ENCODE measurements at regions not wholly inside any gene's neighbourhood (a gene's known extent, or its start where the extent isn't known, plus 50 kb on each side); places are given as distances from the start of the nearest gene placed in this dataset.

- POLR2A ChIA-PET (ENCODE audit: partially characterized antibody), result no interaction called here
- no peak for DNase-seq
- H3K27ac ChIP-seq (ENCODE audit: low read depth, low read length), result no peak overlapping the region
- no peaks in the 10 kb centered on the region for H3K27me3 ChIP-seq (ENCODE audit: insufficient read depth, low read length)
- peaks cover 0 to 11% (median 5%) of the 10 kb centered on the region in 8 donors for H3K9me3 Mint-ChIP-seq
- H3K4me1 ChIP-seq (ENCODE audit: insufficient read depth, low read length), result no peaks in the 10 kb centered on the region
- no peak overlapping the region for H3K4me3 Mint-ChIP-seq
- no peaks in the 10 kb centered on the region for H3K36me3 ChIP-seq (ENCODE audit: insufficient read depth, low read length)
- CTCF ChIA-PET (ENCODE audit: partially characterized antibody), result no interaction called here
- H3K27me3 Mint-ChIP-seq, result no peaks in the 10 kb centered on the region
- H3K4me3 ChIP-seq (ENCODE audit: low read length in 2 of 2), result no peak overlapping the region
- no peaks in the 10 kb centered on the region for H3K36me3 Mint-ChIP-seq
- H3K4me1 Mint-ChIP-seq, result no peaks in the 10 kb centered on the region
- H3K9me3 ChIP-seq (ENCODE audit: control insufficient read depth in 1 of 2, low read length in 2 of 2), result no peaks in the 10 kb centered on the region
- no peak overlapping the region for H3K27ac Mint-ChIP-seq
- intact Hi-C loops (cut with micrococcal nuclease), result no loop called here
These were observed 115.8 kb upstream of the FBXL7 start for GRCh38 chr5:15384176-15384575.

- no peaks in the 10 kb centered on the region for H3K4me1 Mint-ChIP-seq
- H3K27me3 ChIP-seq (ENCODE audit: insufficient read depth, low read length), result no peaks in the 10 kb centered on the region
- POLR2A ChIA-PET (ENCODE audit: partially characterized antibody), result no interaction called here
These were observed 116.5 kb upstream of the FBXL7 start for GRCh38 chr5:15383469-15383868.

GRCh38 chr5:15383021-15383420, 117.0 kb upstream of the FBXL7 start:
- Mint-ChIP-seq H3K9me3 (peaks cover 0 to 9% (median 6%) of the 10 kb centered on the region in 8 donors), H3K4me1 (no peaks in the 10 kb centered on the region), H3K27ac (no peak overlapping the region), H3K4me3 (no peak overlapping the region), H3K36me3 (no peaks in the 10 kb centered on the region), H3K27me3 (no peaks in the 10 kb centered on the region)
- Histone ChIP-seq H3K4me3 (ENCODE audit: low read length in 2 of 2) (no peak overlapping the region), H3K27ac (ENCODE audit: low read depth, low read length) (no peak overlapping the region), H3K27me3 (ENCODE audit: insufficient read depth, low read length) (no peaks in the 10 kb centered on the region), H3K9me3 (ENCODE audit: control insufficient read depth in 1 of 2, low read length in 2 of 2) (no peaks in the 10 kb centered on the region), H3K4me1 (ENCODE audit: insufficient read depth, low read length) (no peaks in the 10 kb centered on the region), H3K36me3 (ENCODE audit: insufficient read depth, low read length) (no peaks in the 10 kb centered on the region)
- ChIA-PET CTCF (ENCODE audit: partially characterized antibody) (no interaction called here), POLR2A (ENCODE audit: partially characterized antibody) (no interaction called here)
- intact Hi-C loops (cut with micrococcal nuclease), result no loop called here
- no peak for DNase-seq

More at GRCh38 chr5:15383469-15383868, 116.5 kb upstream of the FBXL7 start:
- intact Hi-C loops (cut with micrococcal nuclease), result no loop called here
- Mint-ChIP-seq H3K27ac (no peak overlapping the region), H3K9me3 (peaks cover 0 to 9% (median 6%) of the 10 kb centered on the region in 8 donors), H3K27me3 (no peaks in the 10 kb centered on the region), H3K36me3 (no peaks in the 10 kb centered on the region), H3K4me3 (no peak overlapping the region)
- no peak overlapping the region for H3K27ac ChIP-seq (ENCODE audit: low read depth, low read length)
- CTCF ChIA-PET (ENCODE audit: partially characterized antibody), result no interaction called here
- DNase-seq, result no peak
- no peak overlapping the region for H3K4me3 ChIP-seq (ENCODE audit: low read length in 2 of 2)
- H3K9me3 ChIP-seq (ENCODE audit: control insufficient read depth in 1 of 2, low read length in 2 of 2), result no peaks in the 10 kb centered on the region
- no peaks in the 10 kb centered on the region for H3K4me1 ChIP-seq (ENCODE audit: insufficient read depth, low read length)
- no peaks in the 10 kb centered on the region for H3K36me3 ChIP-seq (ENCODE audit: insufficient read depth, low read length)

DNA sequence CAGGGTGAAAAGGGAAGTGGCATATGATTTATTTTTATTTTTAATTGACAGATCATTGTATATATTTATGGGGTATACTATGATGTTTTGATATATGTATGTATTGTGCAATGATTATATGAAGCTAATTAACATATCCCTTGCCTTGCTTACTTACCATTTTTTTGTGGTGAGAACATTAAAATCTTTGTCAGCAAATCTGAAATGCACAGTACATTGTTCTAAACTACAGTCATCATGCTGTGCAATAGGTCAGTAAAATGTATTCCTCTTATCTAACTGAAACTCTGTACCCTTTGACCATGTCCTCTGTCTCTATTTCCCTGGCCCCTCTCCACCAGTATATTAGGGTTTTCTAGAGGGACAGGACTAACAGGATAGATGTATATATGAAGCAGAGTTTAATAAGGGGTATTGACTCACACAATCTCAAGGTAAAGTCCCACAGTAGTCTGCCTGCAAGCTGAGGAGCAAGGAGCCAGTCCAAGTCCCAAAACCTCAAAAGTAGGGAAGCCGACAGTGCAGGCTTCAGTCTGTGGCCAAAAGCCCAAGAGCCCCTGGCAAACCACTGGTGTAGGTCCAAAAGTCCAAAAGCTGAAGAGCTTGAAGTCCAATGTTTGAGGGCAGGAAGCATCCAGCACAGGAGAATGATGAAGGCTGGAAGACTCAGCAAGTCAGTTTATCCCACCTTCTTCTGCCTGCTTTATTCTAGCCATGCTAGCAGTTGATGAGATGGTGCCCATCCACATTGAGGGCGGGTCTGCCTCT, 122.2 kb upstream of the FBXL7 start:
- POLR2A ChIA-PET (ENCODE audit: partially characterized antibody), result no interaction called here
- peaks cover 0 to 13% (median 4%) of the 10 kb centered on the region in 8 donors for H3K9me3 Mint-ChIP-seq
- CTCF ChIA-PET (ENCODE audit: partially characterized antibody), result no interaction called here
- Histone ChIP-seq H3K4me3 (ENCODE audit: low read length in 2 of 2) (no peak overlapping the region), H3K27me3 (ENCODE audit: insufficient read depth, low read length) (no peaks in the 10 kb centered on the region), H3K27ac (ENCODE audit: low read depth, low read length) (no peak overlapping the region), H3K4me1 (ENCODE audit: insufficient read depth, low read length) (no peaks in the 10 kb centered on the region), H3K9me3 (ENCODE audit: control insufficient read depth in 1 of 2, low read length in 2 of 2) (no peaks in the 10 kb centered on the region), H3K36me3 (ENCODE audit: insufficient read depth, low read length) (no peaks in the 10 kb centered on the region)
- H3K36me3 Mint-ChIP-seq, result no peaks in the 10 kb centered on the region
- intact Hi-C loops (cut with micrococcal nuclease), result no loop called here
- H3K4me3 Mint-ChIP-seq, result no peak overlapping the region
- no peak for DNase-seq
- H3K27me3 Mint-ChIP-seq, result no peaks in the 10 kb centered on the region
- no peaks in the 10 kb centered on the region for H3K4me1 Mint-ChIP-seq
- no peak overlapping the region for H3K27ac Mint-ChIP-seq

- Histone ChIP-seq H3K36me3 (ENCODE audit: insufficient read depth, low read length) (no peaks in the 10 kb centered on the region), H3K9me3 (ENCODE audit: control insufficient read depth in 1 of 2, low read length in 2 of 2) (no peaks in the 10 kb centered on the region), H3K4me3 (ENCODE audit: low read length in 2 of 2) (no peak overlapping the region), H3K27ac (ENCODE audit: low read depth, low read length) (no peak overlapping the region), H3K27me3 (ENCODE audit: insufficient read depth, low read length) (no peaks in the 10 kb centered on the region), H3K4me1 (ENCODE audit: insufficient read depth, low read length) (no peaks in the 10 kb centered on the region)
- Mint-ChIP-seq H3K9me3 (peaks cover 0 to 13% (median 4%) of the 10 kb centered on the region in 8 donors), H3K4me1 (no peaks in the 10 kb centered on the region), H3K36me3 (no peaks in the 10 kb centered on the region), H3K4me3 (no peak overlapping the region), H3K27ac (no peak overlapping the region), H3K27me3 (no peaks in the 10 kb centered on the region)
- ChIA-PET POLR2A (ENCODE audit: partially characterized antibody) (no interaction called here), CTCF (ENCODE audit: partially characterized antibody) (no interaction called here)
- intact Hi-C loops (cut with micrococcal nuclease), result no loop called here
- DNase-seq, result no peak
These were observed 123.2 kb upstream of the FBXL7 start for GRCh38 chr5:15376803-15377202.

DNA sequence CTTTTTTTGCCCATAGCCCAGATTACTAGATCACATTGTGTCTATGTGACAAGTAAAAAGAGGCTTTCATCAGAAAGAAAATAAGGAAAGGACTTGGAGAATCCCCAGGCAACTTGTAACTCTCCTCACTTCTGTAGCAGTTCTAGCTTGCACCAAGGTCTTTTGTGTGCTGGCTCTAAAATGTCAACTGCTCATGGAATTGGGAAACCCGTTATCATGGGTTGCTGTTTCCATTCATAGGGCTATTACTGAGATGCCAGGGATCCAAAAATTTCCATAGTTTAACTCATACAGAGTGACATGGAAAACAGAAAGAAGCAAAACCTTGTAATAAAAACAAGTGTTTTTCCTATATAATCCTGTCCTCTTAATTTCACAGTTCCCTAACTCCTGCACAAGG, 123.9 kb upstream of the FBXL7 start:
- Mint-ChIP-seq H3K9me3 (peaks cover 0 to 13% (median 4%) of the 10 kb centered on the region in 8 donors), H3K27me3 (peaks cover 0 to 1% of the 10 kb centered on the region in 2 donors), H3K4me3 (no peak overlapping the region), H3K4me1 (no peaks in the 10 kb centered on the region), H3K27ac (no peak overlapping the region), H3K36me3 (no peaks in the 10 kb centered on the region)
- Histone ChIP-seq H3K36me3 (ENCODE audit: insufficient read depth, low read length) (no peaks in the 10 kb centered on the region), H3K9me3 (ENCODE audit: control insufficient read depth in 1 of 2, low read length in 2 of 2) (no peaks in the 10 kb centered on the region), H3K4me1 (ENCODE audit: insufficient read depth, low read length) (no peaks in the 10 kb centered on the region), H3K27ac (ENCODE audit: low read depth, low read length) (no peak overlapping the region), H3K4me3 (ENCODE audit: low read length in 2 of 2) (no peak overlapping the region), H3K27me3 (ENCODE audit: insufficient read depth, low read length) (no peaks in the 10 kb centered on the region)
- CTCF ChIA-PET (ENCODE audit: partially characterized antibody), result no interaction called here
- no peak for DNase-seq
- POLR2A ChIA-PET (ENCODE audit: partially characterized antibody), result no interaction called here
- intact Hi-C loops (cut with micrococcal nuclease), result no loop called here

GRCh38 chr5:15375559-15375958, 124.4 kb upstream of the FBXL7 start:
- POLR2A ChIA-PET (ENCODE audit: partially characterized antibody), result no interaction called here
- H3K27me3 Mint-ChIP-seq, result peaks cover 0 to 1% of the 10 kb centered on the region in 2 donors
- intact Hi-C loops (cut with micrococcal nuclease), result no loop called here

More at GRCh38 chr5:15375559-15375958, 124.4 kb upstream of the FBXL7 start:
- Histone ChIP-seq H3K9me3 (ENCODE audit: control insufficient read depth in 1 of 2, low read length in 2 of 2) (no peaks in the 10 kb centered on the region), H3K4me1 (ENCODE audit: insufficient read depth, low read length) (no peaks in the 10 kb centered on the region), H3K27ac (ENCODE audit: low read depth, low read length) (no peak overlapping the region), H3K27me3 (ENCODE audit: insufficient read depth, low read length) (no peaks in the 10 kb centered on the region), H3K4me3 (ENCODE audit: low read length in 2 of 2) (no peak overlapping the region), H3K36me3 (ENCODE audit: insufficient read depth, low read length) (no peaks in the 10 kb centered on the region)
- Mint-ChIP-seq H3K36me3 (no peaks in the 10 kb centered on the region), H3K27ac (no peak overlapping the region), H3K4me1 (no peaks in the 10 kb centered on the region), H3K9me3 (peaks cover 0 to 13% (median 4%) of the 10 kb centered on the region in 8 donors), H3K4me3 (no peak overlapping the region)
- DNase-seq, result no peak
- CTCF ChIA-PET (ENCODE audit: partially characterized antibody), result no interaction called here

Measured in CD4-positive, alpha-beta memory T cell (primary cell).